ENCODE measurements at regions not wholly inside any gene's neighbourhood (a gene's known extent, or its start where the extent isn't known, plus 50 kb on each side); places are given as distances from the start of the nearest gene placed in this dataset.

DNA sequence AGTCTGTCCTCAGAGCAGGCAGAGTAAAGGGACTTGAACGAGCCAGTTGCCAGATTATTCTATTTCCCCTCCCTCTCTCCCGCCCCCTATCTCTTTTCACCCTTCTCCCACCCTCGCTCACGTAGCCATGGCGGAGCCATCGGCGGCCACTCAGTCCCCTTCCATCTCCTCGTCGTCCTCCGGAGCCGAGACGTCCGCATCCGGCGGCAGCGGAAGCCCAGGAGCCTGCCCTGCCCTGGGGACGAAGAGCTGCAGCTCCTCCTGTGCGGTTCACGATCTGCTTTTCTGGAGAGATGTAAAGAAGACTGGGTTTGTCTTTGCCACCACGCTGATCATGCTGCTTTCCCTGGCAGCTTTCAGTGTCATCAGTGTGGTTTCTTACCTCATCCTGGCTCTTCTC lies 106.2 kb upstream of the SMAD1 start:
- Mint-ChIP-seq H3K4me1 (no peaks in the 10 kb centered on the region), H3K27ac (no peak overlapping the region), H3K4me3 (no peak overlapping the region), H3K9me3 (peaks cover 11% of the 10 kb centered on the region), H3K27me3 (ENCODE audit: low read depth) (no peaks in the 10 kb centered on the region), H3K36me3 (ENCODE audit: low read depth) (no peaks in the 10 kb centered on the region)
- TF ChIP-seq, protein P1, sequence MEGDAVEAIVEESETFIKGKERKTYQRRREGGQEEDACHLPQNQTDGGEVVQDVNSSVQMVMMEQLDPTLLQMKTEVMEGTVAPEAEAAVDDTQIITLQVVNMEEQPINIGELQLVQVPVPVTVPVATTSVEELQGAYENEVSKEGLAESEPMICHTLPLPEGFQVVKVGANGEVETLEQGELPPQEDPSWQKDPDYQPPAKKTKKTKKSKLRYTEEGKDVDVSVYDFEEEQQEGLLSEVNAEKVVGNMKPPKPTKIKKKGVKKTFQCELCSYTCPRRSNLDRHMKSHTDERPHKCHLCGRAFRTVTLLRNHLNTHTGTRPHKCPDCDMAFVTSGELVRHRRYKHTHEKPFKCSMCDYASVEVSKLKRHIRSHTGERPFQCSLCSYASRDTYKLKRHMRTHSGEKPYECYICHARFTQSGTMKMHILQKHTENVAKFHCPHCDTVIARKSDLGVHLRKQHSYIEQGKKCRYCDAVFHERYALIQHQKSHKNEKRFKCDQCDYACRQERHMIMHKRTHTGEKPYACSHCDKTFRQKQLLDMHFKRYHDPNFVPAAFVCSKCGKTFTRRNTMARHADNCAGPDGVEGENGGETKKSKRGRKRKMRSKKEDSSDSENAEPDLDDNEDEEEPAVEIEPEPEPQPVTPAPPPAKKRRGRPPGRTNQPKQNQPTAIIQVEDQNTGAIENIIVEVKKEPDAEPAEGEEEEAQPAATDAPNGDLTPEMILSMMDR (IDR thresholded peaks at IDR 0.05; ENCODE audit: unreplicated experiment in 3 of 3) = no peak

DNA sequence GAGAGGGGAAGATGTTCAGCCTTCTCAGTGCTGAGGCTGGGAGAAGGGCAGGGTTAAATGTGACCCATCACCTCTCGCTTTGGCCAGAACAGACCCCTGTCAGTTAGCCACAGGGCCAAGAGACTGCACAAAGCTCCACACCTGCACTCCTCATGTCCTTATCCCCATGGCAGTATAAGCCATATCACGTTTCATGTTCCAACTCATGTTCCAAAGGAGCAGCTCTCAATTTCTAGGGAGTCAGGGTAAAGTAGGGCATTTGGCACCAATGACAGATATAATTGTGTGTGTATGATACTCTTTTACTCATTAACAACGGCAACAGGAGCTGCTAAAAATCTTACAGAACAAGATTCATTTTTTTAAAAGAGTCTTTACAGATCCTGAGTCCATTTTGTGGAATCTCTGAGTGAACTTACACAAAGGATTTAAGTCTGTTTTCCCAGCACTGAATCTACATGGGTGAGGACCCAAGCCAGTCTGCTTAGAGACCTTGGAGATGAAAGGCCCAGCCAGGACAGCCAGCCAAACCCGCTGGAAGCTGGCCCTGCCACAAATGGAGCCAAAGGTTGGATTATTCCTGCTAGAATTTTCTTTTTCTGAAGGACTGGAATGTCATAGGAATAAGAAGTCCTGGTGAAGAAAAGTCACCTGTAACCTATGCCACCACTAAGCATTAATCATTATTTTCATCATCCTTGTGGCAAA lies 129.1 kb upstream of the SMAD1 start:
- H3K9me3 Mint-ChIP-seq = peaks cover 6% of the 10 kb centered on the region
- no peaks in the 10 kb centered on the region for H3K27me3 Mint-ChIP-seq (ENCODE audit: low read depth)
- H3K27ac Mint-ChIP-seq = no peak overlapping the region
- no peaks in the 10 kb centered on the region for H3K36me3 Mint-ChIP-seq (ENCODE audit: low read depth)
- H3K4me1 Mint-ChIP-seq = peaks cover 21% of the 10 kb centered on the region
- H3K4me3 Mint-ChIP-seq = no peak overlapping the region
- TF ChIP-seq, protein P1 (IDR thresholded peaks at IDR 0.05; ENCODE audit: unreplicated experiment in 3 of 3) = no peak

DNA sequence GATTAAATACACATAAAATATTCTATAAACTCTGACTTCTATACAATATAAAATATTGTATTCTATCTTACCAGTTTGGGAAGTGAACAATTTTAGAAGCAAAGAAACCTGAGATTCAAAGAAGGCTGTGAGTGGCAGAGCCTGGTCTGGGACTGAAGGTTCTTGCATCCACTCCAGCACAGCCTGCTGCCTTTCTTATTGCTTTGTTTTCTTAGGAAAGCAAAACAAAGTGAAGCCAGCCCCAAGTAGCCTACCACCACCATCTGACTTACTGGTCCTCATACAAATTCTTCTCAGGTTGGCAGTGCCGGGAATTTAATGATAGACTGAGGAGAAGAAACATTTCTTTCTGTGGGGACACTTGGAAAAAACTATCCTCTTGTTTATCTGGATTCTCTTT lies 129.7 kb upstream of the SMAD1 start:
- Mint-ChIP-seq H3K4me3 (no peak overlapping the region), H3K36me3 (ENCODE audit: low read depth) (no peaks in the 10 kb centered on the region), H3K27me3 (ENCODE audit: low read depth) (no peaks in the 10 kb centered on the region), H3K27ac (no peak overlapping the region), H3K4me1 (peaks cover 27% of the 10 kb centered on the region), H3K9me3 (peaks cover 6% of the 10 kb centered on the region)
- TF ChIP-seq, protein P1 (IDR thresholded peaks at IDR 0.05; ENCODE audit: unreplicated experiment in 3 of 3) = no peak

DNA sequence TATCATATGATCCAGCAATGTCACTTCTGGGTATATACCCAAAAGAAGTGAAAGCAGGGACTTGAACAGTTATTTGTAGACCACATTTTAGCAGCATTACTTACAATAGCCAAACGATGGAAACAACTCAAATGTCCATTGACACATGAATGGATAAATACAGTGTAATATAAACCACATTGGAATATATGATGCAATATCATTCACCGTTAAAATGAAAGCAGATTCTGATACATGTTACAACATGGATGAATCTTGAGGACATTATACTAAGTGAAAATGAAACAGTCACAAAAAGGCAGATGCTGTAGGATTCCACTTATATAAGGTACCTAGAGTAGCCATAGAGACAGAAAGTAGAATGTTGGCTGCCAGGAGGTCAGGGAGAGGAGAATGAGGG lies 130.5 kb upstream of the SMAD1 start:
- Mint-ChIP-seq H3K4me1 (peaks cover 32% of the 10 kb centered on the region), H3K36me3 (ENCODE audit: low read depth) (no peaks in the 10 kb centered on the region), H3K27me3 (ENCODE audit: low read depth) (no peaks in the 10 kb centered on the region), H3K4me3 (no peak overlapping the region), H3K27ac (peak overlapping the region in 1 of 3 experiments; percentile 10), H3K9me3 (peaks cover 6% of the 10 kb centered on the region)
- TF ChIP-seq, protein P1 (IDR thresholded peaks at IDR 0.05; ENCODE audit: unreplicated experiment in 3 of 3) = no peak

DNA sequence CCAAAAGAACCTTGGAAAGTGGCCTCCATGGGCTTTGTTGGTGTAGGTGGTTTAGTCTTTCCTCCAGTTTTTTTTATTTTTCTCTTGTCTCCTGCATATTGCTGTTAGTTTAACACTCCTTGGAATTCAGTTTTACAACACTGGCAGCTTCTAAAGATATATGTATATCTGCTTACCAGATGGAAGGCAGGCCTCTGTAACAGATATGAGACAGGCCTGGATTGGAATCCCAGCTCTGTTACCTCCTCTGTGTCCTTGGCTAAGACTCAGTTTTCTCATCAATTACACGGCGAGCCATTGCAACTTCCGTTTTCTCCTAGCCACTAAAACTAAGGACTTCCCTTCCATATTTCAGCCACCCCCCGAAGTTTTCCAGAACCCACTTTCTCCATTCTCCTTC lies 133.4 kb upstream of the SMAD1 start:
- TF ChIP-seq, protein P1 (IDR thresholded peaks at IDR 0.05; ENCODE audit: unreplicated experiment in 3 of 3) = no peak
- Mint-ChIP-seq H3K4me1 (peaks cover 42% of the 10 kb centered on the region), H3K27me3 (ENCODE audit: low read depth) (no peaks in the 10 kb centered on the region), H3K4me3 (peak overlapping the region in 1 of 3 experiments; percentile 10), H3K9me3 (no peaks in the 10 kb centered on the region), H3K36me3 (ENCODE audit: low read depth) (no peaks in the 10 kb centered on the region), H3K27ac (peak overlapping the region; percentile 91 to 97 (median 93))

DNA sequence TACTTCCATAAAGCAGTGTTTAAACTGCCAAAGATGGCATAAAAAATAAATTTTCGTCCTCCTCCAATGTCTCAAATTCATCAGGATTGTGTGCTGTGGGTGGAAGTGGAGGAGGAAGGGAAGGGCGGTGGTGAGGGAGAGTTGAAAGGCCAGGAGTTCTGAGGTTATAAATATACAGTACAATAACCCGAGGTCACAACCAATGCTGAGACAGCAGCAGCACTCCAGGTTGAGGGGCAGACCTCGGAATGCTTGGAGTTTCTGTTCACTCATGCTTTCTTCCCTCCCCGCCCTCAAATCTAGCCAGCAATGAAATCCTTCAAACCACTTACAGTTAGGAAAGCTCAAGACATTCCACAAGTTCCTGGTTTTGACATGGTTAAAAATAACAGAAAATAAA lies 134.0 kb upstream of the SMAD1 start:
- Mint-ChIP-seq H3K4me3 (peak overlapping the region in 1 of 3 experiments; percentile 8), H3K9me3 (no peaks in the 10 kb centered on the region), H3K4me1 (peaks cover 46% of the 10 kb centered on the region), H3K27me3 (ENCODE audit: low read depth) (no peaks in the 10 kb centered on the region), H3K27ac (peak overlapping the region; percentile 91 to 97 (median 93)), H3K36me3 (ENCODE audit: low read depth) (no peaks in the 10 kb centered on the region)
- TF ChIP-seq, protein P1 (IDR thresholded peaks at IDR 0.05; ENCODE audit: unreplicated experiment in 3 of 3) = no peak
